Mammary epithelial cell (primary cell): ENCODE measurements at regions not wholly inside any gene's neighbourhood (a gene's known extent, or its start where the extent isn't known, plus 50 kb on each side); places are given as distances from the start of the nearest gene placed in this dataset.

Source experiments
- CTCF ChIP-seq, 2 donors: IDR thresholded peaks in 1 of 2; conservative IDR thresholded peaks in 1 of 2; 2 replicates each; pipeline ENCODE4 v1.5.1; 2011 to 2012; ENCODE audit warnings: inconsistent platforms in 2 of 2, low read length in 2 of 2, mild to moderate bottlenecking in 2 of 2, control low read depth in 1 of 2, low read depth in 1 of 2; ENCODE audit not compliant: insufficient read depth in 1 of 2; ENCODE audit errors: extremely low read depth in 1 of 2
- EZH2 ChIP-seq: IDR thresholded peaks from 2 replicates; pipeline ENCODE4 v1.6.1; 2012; ENCODE audit warnings: low read length, inconsistent platforms, borderline replicate concordance

GRCh38 chr4:180578175-180578574 lies 1665.0 kb upstream of the TENM3 start:
- TF ChIP-seq CTCF (conservative IDR thresholded peaks at IDR 0.05 in 1 of 2, IDR thresholded peaks at IDR 0.05 in 1 of 2; ENCODE audit: extremely low read depth in 1 of 2, insufficient read depth in 1 of 2, low read depth in 1 of 2, low read length in 2 of 2), result no peak
- no peak for TF ChIP-seq EZH2
